ENCODE measurements at regions not wholly inside any gene's neighbourhood (a gene's known extent, or its start where the extent isn't known, plus 50 kb on each side); places are given as distances from the start of the nearest gene placed in this dataset.

DNA sequence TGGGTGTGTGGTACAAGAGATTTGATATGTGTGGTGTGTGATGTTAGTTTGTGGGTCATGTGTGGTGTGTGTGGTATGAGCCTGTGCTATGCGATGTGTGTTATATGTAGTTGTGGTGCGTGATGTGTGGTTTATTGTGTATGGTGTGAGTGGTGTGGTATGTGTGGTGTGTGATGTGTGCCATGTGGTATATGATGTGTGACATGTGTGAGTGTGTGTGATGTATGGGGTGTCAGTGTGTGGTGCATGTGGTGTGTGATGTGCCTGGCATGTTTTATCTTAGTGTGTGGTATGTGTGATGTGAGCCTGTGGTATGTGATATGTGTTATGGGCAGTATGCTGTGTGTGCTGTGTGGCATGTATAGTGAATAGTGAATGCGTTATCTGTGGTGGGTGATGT lies 273.0 kb upstream of the IRX1 start:
- intact Hi-C loops (cut with DNase I) = no loop called here
- WGBS, 2 donors = 86 to 93% methylated on average over 3 of the region's 3 CpGs
- TF ChIP-seq POLR2A (IDR thresholded peaks at IDR 0.05) = no peak
- TF ChIP-seq, protein P1, sequence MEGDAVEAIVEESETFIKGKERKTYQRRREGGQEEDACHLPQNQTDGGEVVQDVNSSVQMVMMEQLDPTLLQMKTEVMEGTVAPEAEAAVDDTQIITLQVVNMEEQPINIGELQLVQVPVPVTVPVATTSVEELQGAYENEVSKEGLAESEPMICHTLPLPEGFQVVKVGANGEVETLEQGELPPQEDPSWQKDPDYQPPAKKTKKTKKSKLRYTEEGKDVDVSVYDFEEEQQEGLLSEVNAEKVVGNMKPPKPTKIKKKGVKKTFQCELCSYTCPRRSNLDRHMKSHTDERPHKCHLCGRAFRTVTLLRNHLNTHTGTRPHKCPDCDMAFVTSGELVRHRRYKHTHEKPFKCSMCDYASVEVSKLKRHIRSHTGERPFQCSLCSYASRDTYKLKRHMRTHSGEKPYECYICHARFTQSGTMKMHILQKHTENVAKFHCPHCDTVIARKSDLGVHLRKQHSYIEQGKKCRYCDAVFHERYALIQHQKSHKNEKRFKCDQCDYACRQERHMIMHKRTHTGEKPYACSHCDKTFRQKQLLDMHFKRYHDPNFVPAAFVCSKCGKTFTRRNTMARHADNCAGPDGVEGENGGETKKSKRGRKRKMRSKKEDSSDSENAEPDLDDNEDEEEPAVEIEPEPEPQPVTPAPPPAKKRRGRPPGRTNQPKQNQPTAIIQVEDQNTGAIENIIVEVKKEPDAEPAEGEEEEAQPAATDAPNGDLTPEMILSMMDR (IDR thresholded peaks at IDR 0.05) = no peak
- ATAC-seq (no peak), DNase-seq (no peak)
- H3K27ac ChIP-seq = no peak overlapping the region
- no peaks in the 10 kb centered on the region for H3K36me3 ChIP-seq (replicated peaks in 1 of 2; ENCODE audit: insufficient read depth in 1 of 2, low read depth in 2 of 2)
- H3K4me3 ChIP-seq = no peak overlapping the region
- no peaks in the 10 kb centered on the region for H3K4me1 ChIP-seq
- no peaks in the 10 kb centered on the region for H3K27me3 ChIP-seq
- H3K9me3 ChIP-seq = no peaks in the 10 kb centered on the region

DNA sequence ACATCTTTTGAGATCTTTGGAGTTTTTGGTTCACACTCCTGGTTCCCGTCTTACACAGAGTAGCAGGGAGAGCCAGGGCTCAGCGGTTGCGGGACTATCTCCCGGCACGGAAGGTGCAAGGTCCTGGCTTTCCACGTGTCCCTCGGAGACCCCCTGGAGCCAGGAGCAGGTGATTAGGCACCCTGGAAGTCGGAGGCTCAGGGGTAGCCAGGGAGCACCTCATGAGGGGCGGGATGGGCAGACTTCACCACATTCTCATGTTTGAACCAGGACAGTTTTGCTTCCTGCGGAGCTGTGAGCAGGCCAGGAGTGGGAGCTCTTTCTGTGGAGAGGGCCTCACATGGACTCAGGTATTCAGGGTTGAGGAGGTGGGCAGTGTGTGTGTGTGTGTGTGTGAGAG lies 273.7 kb upstream of the IRX1 start:
- H3K4me1 ChIP-seq = no peaks in the 10 kb centered on the region
- H3K36me3 ChIP-seq (replicated peaks in 1 of 2; ENCODE audit: insufficient read depth in 1 of 2, low read depth in 2 of 2) = no peaks in the 10 kb centered on the region
- no peak for TF ChIP-seq POLR2A (IDR thresholded peaks at IDR 0.05)
- TF ChIP-seq, protein P1 (IDR thresholded peaks at IDR 0.05) = no peak
- H3K4me3 ChIP-seq = no peak overlapping the region
- intact Hi-C loops (cut with DNase I) = no loop called here
- no peaks in the 10 kb centered on the region for H3K9me3 ChIP-seq
- no peaks in the 10 kb centered on the region for H3K27me3 ChIP-seq
- WGBS, 2 donors = 75 to 81% methylated on average over 10 of the region's 10 CpGs
- no peak overlapping the region for H3K27ac ChIP-seq
- DNase-seq (no peak), ATAC-seq (no peak)

DNA sequence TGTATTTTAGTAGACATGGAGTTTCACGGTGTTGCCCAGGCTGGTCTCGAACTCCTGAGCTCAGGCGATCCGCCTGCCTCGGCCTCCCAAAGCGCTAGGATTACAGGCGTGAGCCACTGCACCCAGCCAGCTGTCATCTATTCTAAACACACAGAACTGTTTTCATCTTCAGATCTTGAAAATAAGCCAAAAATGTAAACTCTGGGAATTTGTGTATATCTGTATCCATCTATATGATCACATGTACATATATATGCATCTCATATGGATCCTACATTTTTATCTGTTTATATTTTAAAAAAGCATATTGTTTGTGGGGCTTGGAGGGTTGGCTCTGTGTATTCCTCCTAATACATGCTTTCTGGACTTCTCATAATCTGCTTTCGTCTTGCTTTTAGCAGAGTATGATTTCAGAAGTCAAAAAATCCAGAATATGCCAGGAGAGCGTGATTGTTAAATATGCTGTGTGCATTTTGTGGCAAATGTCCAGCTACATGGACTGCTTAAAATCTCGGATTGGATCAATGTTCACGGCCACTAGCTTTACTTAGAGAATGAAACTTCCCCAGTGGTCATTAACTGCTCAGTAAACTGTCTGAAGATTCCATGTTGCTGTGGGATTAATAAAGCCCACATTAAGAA lies 274.4 kb upstream of the IRX1 start:
- no peak overlapping the region for H3K27ac ChIP-seq
- no peaks in the 10 kb centered on the region for H3K27me3 ChIP-seq
- H3K36me3 ChIP-seq (replicated peaks in 1 of 2; ENCODE audit: insufficient read depth in 1 of 2, low read depth in 2 of 2) = no peaks in the 10 kb centered on the region
- intact Hi-C loops (cut with DNase I) = no loop called here
- H3K4me3 ChIP-seq = no peak overlapping the region
- WGBS, 2 donors = 65 to 70% methylated on average over 11 of the region's 11 CpGs
- TF ChIP-seq, protein P1 (IDR thresholded peaks at IDR 0.05) = no peak
- TF ChIP-seq POLR2A (IDR thresholded peaks at IDR 0.05) = no peak
- no peaks in the 10 kb centered on the region for H3K4me1 ChIP-seq
- DNase-seq = no peak
- ATAC-seq = no peak
- no peaks in the 10 kb centered on the region for H3K9me3 ChIP-seq

DNA sequence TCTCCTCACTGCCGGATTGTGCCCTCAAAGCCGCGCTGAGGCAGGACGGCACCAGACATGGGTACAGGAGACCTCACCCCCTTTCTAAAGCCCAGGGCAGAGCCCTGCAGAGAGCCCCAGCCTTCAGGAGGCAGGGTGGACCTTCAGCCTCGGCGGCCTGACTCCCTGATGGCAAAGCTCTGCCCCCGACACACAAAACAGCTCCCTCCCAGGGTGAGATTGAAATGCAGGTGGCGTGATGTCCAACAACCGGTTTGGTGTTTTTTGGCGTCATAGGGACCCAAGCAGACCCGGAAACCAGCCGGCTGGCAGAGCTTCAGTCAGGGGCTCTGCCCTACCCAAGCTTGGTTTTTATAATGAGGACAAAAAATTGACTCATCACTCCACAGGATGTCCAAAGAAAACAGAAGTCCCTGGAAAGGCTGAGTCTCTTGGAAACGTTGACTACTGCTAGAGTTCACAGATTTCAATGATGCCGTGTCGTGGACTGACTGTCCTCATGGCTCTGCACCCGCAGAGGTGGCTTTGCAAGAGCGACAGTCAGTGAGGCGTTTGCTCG lies 275.2 kb upstream of the IRX1 start:
- no peak for DNase-seq
- ATAC-seq = no peak
- 71 to 77% methylated on average over 19 of the region's 19 CpGs for WGBS, 2 donors

More for the DNA sequence above, 275.2 kb upstream of the IRX1 start:
- Histone ChIP-seq H3K4me1 (no peaks in the 10 kb centered on the region), H3K36me3 (replicated peaks in 1 of 2; ENCODE audit: insufficient read depth in 1 of 2, low read depth in 2 of 2) (no peaks in the 10 kb centered on the region), H3K27me3 (no peaks in the 10 kb centered on the region), H3K4me3 (no peak overlapping the region), H3K9me3 (no peaks in the 10 kb centered on the region), H3K27ac (no peak overlapping the region)
- intact Hi-C loops (cut with DNase I) = no loop called here
- TF ChIP-seq, protein P1 (IDR thresholded peaks at IDR 0.05) = no peak
- TF ChIP-seq POLR2A (IDR thresholded peaks at IDR 0.05) = no peak

Data from body of pancreas (tissue), 4 donors.